Superior temporal gyrus (tissue), 1 donor: ENCODE measurements at regions not wholly inside any gene's neighbourhood (a gene's known extent, or its start where the extent isn't known, plus 50 kb on each side); places are given as distances from the start of the nearest gene placed in this dataset.
"Not testable (repeated sequence)": the region's sequence is repeated elsewhere in the genome, so short reads cannot be mapped to it uniquely, and the experiment has no call there.

Source experiments
- DNase-seq: peaks from one replicate; pipeline ENCODE4 v3.0.0-alpha.2; 2016; ENCODE audit errors: extremely low spot score

GRCh38 chr2:146602856-146603255 lies 1242.0 kb upstream of the ACVR2A start:
- no peak for DNase-seq

GRCh38 chr2:146602383-146602782 lies 1242.4 kb upstream of the ACVR2A start:
- DNase-seq = no peak

DNA sequence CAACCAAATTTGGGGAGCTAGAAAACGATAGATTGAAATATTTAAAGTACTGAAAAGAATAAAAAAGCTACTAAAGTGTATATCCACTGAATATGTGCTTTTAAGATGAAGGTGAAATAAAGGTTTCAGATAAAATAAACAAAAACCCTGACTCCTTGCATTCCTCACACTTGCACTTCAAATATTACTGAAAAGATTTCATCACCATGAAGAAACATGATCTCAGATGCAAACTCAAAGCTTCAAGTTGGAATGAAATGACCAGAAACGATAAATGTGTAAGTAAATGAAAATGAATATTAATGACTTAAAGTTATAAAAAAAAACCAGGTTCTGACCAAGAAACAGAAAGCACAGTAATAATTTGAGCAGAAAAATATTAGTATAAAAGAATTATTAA lies 1246.0 kb upstream of the ACVR2A start:
- no peak for DNase-seq

- no peak for DNase-seq
Measured at GRCh38 chr2:146597291-146597690, 1247.5 kb upstream of the ACVR2A start.

- no peak for DNase-seq
Measured at GRCh38 chr2:146591908-146592307, 1252.9 kb upstream of the ACVR2A start.

DNA sequence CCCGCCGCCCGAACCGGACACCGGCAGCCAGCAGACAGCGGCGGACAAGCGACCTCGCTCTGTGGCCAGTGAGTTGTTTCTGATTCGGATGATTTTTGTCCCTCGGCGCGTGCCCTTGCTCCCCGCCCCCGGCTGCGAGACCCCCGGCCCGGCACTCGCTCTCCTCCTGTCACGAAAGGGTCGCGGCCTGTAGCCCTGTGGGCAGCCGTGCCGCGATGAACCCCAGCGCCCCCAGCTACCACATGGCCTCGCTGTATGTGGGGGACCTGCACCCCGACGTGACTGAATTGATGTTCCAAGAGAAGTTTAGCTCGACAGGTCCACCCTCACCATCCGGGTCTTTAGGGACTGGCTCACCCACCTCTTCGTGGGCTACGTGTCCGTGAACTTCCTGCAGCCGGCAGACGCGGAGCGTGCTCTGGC lies 1257.5 kb upstream of the ACVR2A start:
- no peak for DNase-seq

GRCh38 chr2:146584316-146584715 lies 1260.5 kb upstream of the ACVR2A start:
- no peak for DNase-seq

DNA sequence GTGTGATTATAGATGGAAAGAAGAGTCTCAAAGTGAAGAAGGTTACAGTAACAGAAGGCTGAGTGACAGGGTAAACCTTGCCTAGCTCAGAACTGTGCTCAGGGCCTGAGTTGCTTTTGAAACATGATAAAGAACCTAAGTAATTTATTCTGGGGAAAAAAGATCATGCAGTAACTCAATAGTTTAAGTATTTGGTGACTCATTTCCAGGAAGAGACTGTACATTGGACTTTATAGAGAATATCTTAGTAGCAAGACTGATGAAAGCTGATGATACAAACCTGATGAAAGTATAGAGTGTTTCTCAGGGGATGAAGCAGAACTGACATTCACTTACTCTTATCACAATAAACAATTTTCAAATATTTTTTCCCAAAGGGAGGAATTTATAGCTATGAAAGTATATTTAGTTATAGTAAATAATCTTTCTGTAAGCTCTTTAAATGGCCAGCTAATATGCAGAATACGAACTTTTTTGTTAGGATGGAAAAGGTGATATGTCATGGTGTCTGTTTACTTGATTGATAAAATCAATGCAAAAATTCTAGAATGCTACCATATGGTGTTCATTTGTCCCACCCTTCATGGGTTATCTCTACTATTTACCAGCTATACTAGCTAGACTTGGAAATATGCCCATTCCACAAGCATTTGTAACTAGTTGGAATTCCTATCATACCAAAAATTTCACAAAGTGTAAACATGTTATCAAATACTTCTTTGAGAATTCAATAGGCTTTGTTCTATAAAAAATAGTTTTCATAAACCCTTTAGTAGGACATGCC lies 1265.5 kb upstream of the ACVR2A start:
- no peak for DNase-seq

DNA sequence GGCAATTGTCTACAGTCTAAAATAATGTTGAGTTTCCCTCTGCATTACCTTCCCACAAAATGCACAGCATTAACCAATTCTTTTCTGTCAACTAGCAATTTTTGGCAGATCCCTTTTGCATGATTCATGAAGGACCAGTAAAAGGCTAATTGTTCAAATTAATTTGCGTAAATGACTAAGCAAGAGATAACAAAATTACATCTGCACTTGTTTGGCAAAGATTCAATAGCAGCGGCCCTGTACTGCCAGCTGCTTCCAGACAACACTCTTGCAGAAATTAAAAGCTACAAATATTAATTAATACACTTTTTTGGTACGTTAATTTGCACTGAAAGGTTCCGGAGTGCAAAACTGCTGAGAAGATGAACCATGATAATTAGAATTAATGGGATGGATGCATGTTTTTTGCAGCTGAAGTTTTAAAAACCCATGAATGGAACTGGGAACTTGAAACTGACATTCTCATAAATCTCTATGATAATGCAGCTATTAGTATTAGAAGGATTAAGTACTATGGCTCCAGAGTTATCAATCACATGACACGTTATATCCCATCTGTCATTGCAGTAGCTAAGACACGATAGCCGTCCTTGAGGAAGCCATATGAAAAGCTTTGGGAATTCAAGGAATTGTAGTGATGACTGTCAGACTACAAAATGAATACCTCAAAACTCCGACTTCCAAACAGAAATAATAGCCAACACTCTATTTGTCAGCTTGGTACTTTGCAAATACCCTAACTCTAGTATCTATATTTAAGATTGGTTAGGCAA lies 1268.3 kb upstream of the ACVR2A start:
- no peak for DNase-seq

DNA sequence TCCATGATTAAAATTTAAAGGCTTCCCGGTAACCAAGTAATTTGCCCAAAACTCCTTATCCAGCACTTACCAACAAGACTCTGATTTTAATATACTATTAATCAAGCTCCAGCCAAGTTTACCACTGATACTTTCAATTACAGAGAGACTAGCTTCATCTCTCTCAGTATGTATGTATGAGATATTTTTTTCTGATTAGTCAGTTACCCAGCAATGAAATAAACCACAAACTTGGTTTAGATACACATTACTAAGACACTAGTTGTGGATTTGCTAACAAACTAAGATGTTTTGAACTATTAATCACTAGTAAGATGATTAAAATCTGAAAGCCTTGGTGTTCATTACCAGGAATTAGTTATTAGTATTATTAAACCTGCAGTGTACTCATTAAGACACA lies 1272.2 kb upstream of the ACVR2A start:
- no peak for DNase-seq

DNA sequence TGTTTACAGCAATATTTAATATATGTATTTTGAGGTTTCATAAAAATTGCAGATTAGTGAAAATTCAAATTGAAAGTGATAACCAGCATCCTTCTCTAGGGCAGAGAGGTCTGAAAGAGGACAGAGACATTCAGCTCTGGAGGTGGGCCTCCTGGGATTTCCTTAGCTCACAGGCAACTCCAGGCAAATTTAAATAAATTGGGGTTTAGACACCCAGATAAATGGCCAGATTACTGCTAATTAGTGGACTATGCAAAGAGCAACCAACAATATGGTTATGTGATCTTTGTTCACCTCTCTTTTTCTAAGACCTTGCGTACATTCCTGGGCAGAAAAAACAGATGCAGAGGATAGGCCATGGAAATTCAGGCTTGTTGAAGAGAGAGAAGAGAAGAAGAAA lies 1282.8 kb upstream of the ACVR2A start:
- DNase-seq = no peak

GRCh38 chr2:146547236-146547635 lies 1297.6 kb upstream of the ACVR2A start:
- DNase-seq = no peak

GRCh38 chr2:146544701-146545100 lies 1300.1 kb upstream of the ACVR2A start:
- DNase-seq = no peak

GRCh38 chr2:146541896-146542295 lies 1302.9 kb upstream of the ACVR2A start:
- DNase-seq = no peak

DNA sequence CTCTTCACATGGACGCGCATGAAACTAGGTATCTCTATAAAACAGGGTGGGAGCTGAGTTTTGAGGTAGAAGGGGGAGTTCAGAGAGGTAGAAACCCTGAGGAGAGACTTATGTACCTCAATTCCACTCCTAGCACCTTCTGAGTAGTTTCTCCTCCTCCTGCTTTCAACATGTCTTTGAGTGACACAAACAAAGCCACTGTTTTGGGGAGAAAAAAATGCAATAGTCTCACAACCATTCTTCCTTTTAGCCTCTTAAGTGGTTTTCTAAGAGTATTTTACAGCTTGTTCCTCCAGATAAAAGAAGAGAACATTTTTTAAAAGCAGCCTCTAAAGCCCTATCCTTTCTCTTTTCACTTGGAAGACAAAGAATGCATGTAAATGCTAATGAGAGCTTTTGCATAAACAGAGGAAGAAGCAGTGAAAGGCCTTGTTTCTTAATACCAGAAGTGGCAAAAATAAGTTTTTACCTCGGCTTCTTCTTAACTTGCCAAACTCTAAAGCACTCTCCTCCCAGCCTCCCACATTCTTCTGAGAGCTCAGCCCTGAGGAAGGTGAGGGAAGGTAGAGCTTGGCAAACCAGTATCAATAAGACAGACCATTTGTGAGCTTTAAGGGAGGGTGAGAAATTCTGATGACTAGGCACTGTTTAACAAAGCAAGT lies 1304.4 kb upstream of the ACVR2A start:
- no peak for DNase-seq

GRCh38 chr2:146539739-146540138 lies 1305.1 kb upstream of the ACVR2A start:
- DNase-seq = not testable (repeated sequence)

GRCh38 chr2:146537477-146537876 lies 1307.4 kb upstream of the ACVR2A start:
- no peak for DNase-seq

- no peak for DNase-seq
Measured at GRCh38 chr2:146532509-146533147, 1312.2 kb upstream of the ACVR2A start.

- DNase-seq = no peak
Measured at GRCh38 chr2:146532009-146532408, 1312.8 kb upstream of the ACVR2A start.

- DNase-seq = no peak
Measured at GRCh38 chr2:146530886-146531285, 1313.9 kb upstream of the ACVR2A start.

- DNase-seq = no peak
Measured at GRCh38 chr2:146527166-146527565, 1317.7 kb upstream of the ACVR2A start.

- DNase-seq = peak; percentile 58
Measured at GRCh38 chr2:146523196-146523595, 1321.6 kb upstream of the ACVR2A start.
